Left ventricle myocardium inferior (tissue), 1 donor: ENCODE measurements at regions not wholly inside any gene's neighbourhood (a gene's known extent, or its start where the extent isn't known, plus 50 kb on each side); places are given as distances from the start of the nearest gene placed in this dataset.

ENCODE experiments used
- DNase-seq: peaks from one replicate; pipeline ENCODE4 v3.0.0-alpha.2; 2020
- H3K27ac ChIP-seq: fragments of 200-600 bp; replicated peaks from 2 replicates; pipeline ENCODE4 v1.8.0; 2021
- H3K27me3 ChIP-seq: fragments of 200-600 bp; 2 replicates; pipeline ENCODE4 v1.8.0; 2021; ENCODE audit warnings: low read depth
- H3K36me3 ChIP-seq: fragments of 200-600 bp; 2 replicates; pipeline ENCODE4 v1.8.0; 2021
- H3K4me1 ChIP-seq: fragments of 200-600 bp; 2 replicates; pipeline ENCODE4 v1.8.0; 2021
- H3K4me3 ChIP-seq: fragments of 200-600 bp; 2 replicates; pipeline ENCODE4 v1.8.0; 2021; ENCODE audit warnings: mild to moderate bottlenecking, moderate library complexity
- H3K9me3 ChIP-seq: fragments of 200-600 bp; replicated peaks from 2 replicates; pipeline ENCODE4 v1.8.0; 2021
- intact Hi-C: fragments of 100-400 bp; cut with micrococcal nuclease; formaldehyde crosslinking; loops from one replicate; pipeline ENCODE4 v1.11.0; 2022
- TF ChIP-seq, protein P1 (sequence below): fragments of 200-600 bp; IDR thresholded peaks from 2 replicates; pipeline ENCODE4 v1.8.0; 2021; ENCODE audit warnings: antibody characterized with exemption, mild to moderate bottlenecking, borderline replicate concordance
- donor health status: DM: no; HTN: yes; CAD: no; lungs with severe emphysema.

DNA sequence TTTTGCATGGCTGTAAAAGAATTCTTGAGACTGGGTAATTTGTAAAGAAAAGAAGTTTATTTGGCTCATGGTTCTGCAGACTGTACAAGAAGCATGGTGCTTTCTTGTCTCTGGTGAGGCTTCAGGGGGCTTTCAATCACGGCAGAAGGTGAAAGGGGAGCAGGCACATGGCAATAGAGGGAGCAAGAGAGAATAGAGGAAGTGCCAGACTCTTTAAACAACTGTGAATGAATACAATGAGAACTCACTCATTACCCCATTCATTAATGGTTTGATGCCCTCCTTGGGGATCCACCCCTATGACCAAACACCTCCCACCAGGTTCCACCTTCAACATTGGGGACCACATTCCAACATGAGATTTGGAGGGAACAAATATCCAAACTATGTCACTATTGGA lies 463.5 kb downstream of the MTX2 start:
- intact Hi-C loops: no loop called here
- H3K4me3 ChIP-seq: no peak overlapping the region
- H3K27me3 ChIP-seq: no peaks in the 10 kb centered on the region
- no peak for DNase-seq
- H3K36me3 ChIP-seq: no peaks in the 10 kb centered on the region
- TF ChIP-seq, protein P1, sequence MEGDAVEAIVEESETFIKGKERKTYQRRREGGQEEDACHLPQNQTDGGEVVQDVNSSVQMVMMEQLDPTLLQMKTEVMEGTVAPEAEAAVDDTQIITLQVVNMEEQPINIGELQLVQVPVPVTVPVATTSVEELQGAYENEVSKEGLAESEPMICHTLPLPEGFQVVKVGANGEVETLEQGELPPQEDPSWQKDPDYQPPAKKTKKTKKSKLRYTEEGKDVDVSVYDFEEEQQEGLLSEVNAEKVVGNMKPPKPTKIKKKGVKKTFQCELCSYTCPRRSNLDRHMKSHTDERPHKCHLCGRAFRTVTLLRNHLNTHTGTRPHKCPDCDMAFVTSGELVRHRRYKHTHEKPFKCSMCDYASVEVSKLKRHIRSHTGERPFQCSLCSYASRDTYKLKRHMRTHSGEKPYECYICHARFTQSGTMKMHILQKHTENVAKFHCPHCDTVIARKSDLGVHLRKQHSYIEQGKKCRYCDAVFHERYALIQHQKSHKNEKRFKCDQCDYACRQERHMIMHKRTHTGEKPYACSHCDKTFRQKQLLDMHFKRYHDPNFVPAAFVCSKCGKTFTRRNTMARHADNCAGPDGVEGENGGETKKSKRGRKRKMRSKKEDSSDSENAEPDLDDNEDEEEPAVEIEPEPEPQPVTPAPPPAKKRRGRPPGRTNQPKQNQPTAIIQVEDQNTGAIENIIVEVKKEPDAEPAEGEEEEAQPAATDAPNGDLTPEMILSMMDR: no peak
- no peak overlapping the region for H3K27ac ChIP-seq
- peaks cover 31% of the 10 kb centered on the region for H3K4me1 ChIP-seq
- H3K9me3 ChIP-seq: peaks cover 9% of the 10 kb centered on the region

DNA sequence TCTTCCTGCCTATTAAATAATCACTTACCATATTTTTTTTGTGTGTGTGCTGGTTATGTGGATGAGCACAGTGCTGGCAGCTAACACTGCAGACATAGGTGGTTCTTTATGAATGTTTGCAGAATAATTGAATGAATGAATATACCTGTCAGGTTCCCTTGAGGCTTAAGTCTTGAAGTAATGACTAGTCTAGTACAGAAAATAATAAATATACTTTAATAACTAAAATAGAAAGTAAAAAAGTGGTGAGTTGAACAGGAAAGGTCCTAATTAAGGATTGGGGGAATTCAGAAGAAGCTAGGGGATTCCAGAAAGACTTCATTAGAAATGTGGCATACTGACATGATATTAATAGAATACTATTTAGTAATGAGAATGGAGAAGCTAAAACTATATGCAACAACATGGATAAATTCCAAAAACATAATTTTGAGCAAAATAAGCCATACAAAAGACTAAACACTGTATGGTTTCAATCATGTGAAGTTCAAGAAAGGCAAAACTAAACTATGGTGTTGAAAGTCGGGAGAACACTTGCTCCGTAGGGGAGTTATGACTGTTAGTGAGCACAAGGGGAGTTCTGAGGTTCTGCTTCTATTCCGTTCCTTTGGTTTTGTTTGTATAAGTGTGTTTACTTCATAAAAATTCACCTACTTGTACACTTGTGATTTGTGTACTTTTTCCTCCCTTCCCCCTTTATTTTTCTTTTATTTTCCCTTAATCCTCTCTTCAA lies 464.6 kb downstream of the MTX2 start:
- TF ChIP-seq, protein P1: no peak
- Histone ChIP-seq H3K4me3 (no peak overlapping the region), H3K4me1 (peaks cover 29% of the 10 kb centered on the region), H3K9me3 (peaks cover 9% of the 10 kb centered on the region), H3K36me3 (no peaks in the 10 kb centered on the region), H3K27me3 (no peaks in the 10 kb centered on the region), H3K27ac (no peak overlapping the region)
- DNase-seq: no peak
- intact Hi-C loops: no loop called here

DNA sequence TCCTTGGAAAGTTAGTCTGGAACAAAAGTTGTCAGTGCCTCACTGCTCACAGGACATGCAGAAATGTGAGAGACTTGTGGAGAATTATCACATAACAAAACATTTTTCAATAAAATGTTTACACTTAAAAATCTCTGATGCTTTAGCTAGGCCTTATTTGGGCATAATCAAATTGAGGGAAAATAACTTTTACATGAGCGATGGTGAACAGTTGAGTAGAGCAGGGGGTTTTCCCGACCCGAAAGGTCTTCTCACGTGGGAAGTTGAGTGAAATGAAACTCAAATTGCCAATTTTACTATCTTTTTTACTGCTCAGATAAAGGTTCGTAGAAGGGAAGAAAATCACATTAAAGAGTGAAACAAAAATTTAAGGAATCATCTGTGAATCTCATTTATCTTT lies 465.6 kb downstream of the MTX2 start:
- intact Hi-C loops: no loop called here
- H3K4me3 ChIP-seq: no peak overlapping the region
- no peak for DNase-seq

DNA sequence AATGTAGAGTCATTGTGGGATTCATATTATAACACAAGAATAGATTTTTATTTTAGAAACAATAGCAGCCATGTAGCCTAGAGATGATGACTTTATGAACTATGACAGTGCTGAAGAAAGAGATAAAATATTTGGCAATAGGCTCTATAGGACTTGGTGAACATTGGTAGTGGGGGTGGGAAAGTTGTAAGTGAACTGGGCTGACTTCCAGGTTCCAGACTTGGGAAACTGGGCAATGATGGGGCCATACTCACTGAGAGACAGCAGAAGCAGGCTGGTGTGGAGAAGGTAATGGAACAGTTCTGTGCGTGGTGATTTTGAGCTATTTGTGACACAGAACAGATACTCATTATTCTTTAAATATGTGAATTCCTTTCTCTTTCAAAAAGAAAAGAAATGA lies 470.3 kb upstream of the HNRNPA3 start:
- no peak for DNase-seq
- TF ChIP-seq, protein P1: no peak
- H3K4me1 ChIP-seq: peaks cover 11% of the 10 kb centered on the region
- no peak overlapping the region for H3K27ac ChIP-seq
- H3K9me3 ChIP-seq: peaks cover 7% of the 10 kb centered on the region
- H3K36me3 ChIP-seq: no peaks in the 10 kb centered on the region
- intact Hi-C loops: no loop called here
- no peaks in the 10 kb centered on the region for H3K27me3 ChIP-seq
- H3K4me3 ChIP-seq: no peak overlapping the region

More for the DNA sequence above, 465.6 kb downstream of the MTX2 start:
- Histone ChIP-seq H3K27me3 (no peaks in the 10 kb centered on the region), H3K27ac (no peak overlapping the region), H3K9me3 (peaks cover 13% of the 10 kb centered on the region), H3K4me1 (peaks cover 19% of the 10 kb centered on the region), H3K36me3 (no peaks in the 10 kb centered on the region)
- TF ChIP-seq, protein P1: no peak

DNA sequence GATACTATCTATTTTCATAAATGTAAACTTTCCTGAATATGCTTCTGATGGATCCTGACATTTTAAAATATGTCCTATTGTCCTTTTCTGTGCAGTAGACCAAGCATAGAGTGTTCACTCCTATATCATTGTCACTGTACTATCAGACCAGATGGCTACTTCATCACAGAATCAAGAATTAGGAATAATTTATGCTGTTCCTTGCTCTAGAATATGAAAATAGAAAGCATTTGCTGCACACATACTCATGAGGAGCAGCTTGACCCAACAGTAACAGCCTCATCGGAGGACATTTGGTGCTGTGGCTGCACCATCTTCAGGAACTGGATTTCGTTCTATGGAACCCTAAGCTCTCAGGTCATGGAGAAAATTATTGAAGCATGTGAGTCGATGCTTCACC lies 468.9 kb upstream of the HNRNPA3 start:
- peaks cover 7% of the 10 kb centered on the region for H3K9me3 ChIP-seq
- DNase-seq: no peak
- intact Hi-C loops: no loop called here
- no peaks in the 10 kb centered on the region for H3K36me3 ChIP-seq
- H3K27ac ChIP-seq: no peak overlapping the region
- TF ChIP-seq, protein P1: no peak
- peaks cover 11% of the 10 kb centered on the region for H3K4me1 ChIP-seq
- no peaks in the 10 kb centered on the region for H3K27me3 ChIP-seq
- H3K4me3 ChIP-seq: no peak overlapping the region
